NCI-H187 (cell line): ENCODE measurements at regions not wholly inside any gene's neighbourhood (a gene's known extent, or its start where the extent isn't known, plus 50 kb on each side); places are given as distances from the start of the nearest gene placed in this dataset.
"Not testable (repeated sequence)": the region's sequence is repeated elsewhere in the genome, so short reads cannot be mapped to it uniquely, and the experiment has no call there.

Experiments
- DNase-seq, 2 experiments: peaks; one replicate each; lab custom pipeline; 2025; lab: John Stamatoyannopoulos, UW

GRCh38 chr6:12516070-12516469, 200.5 kb upstream of the PHACTR1 start:
- no peak for DNase-seq

DNA sequence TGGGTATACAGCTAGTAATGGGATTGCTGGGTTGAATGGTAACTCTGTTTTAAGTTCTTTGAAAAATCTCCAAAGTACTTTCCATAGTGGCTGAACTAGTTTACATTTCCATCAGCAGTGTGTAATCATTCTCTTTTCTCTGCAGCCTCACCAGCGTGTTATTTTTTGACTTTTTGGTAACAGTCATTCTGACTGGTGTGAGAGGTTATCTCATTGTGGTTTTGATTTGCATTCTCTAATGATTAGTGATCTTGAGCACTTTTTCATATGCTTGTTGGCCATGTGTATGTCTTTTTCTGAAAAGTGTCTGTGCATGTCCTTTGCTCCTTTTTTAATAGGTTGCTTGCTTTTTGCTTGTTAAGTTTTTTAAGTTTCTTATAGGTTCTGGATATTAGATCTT, 194.2 kb upstream of the PHACTR1 start:
- DNase-seq, result no peak

DNA sequence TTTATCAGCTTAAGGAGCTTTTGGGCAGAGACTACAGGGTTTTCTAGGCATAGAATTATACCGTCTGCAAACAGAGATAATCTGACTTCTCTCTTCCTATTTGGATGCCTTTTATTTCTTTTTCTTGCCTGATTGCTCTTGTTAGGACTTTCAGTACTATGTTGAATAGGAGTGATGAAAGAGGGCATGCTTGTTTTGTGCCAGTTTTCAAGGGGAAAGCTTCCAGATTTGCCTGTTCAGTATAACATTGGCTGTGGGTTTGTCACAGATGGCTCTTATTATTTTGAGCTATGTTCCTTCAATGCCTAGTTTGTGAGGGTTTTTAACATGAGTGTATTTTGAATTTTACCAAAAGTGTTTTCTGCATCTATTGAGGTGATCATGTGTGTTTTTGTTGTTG, 192.8 kb upstream of the PHACTR1 start:
- no peak for DNase-seq

DNA sequence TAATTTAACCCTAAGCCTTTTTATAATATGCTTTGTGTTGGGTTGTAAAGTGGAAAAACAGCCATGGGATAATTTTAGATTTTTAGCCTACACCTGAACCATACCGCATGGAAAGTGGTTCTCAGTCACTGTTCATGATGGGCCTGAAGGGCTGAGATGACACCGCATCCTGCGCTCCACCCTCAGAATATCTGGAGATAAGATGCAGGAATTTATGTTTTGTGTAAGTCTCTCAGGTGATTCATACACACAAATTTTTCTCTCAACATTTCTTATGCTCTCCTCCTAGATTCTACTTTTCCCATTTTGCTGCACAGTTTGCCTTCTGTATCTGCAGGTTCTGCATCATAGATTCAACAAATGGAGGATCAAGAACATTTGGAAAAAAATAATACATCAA, 191.3 kb upstream of the PHACTR1 start:
- no peak for DNase-seq

GRCh38 chr6:12527339-12527738, 189.2 kb upstream of the PHACTR1 start:
- DNase-seq, result no peak

GRCh38 chr6:12528136-12528535, 188.4 kb upstream of the PHACTR1 start:
- DNase-seq, result no peak

DNA sequence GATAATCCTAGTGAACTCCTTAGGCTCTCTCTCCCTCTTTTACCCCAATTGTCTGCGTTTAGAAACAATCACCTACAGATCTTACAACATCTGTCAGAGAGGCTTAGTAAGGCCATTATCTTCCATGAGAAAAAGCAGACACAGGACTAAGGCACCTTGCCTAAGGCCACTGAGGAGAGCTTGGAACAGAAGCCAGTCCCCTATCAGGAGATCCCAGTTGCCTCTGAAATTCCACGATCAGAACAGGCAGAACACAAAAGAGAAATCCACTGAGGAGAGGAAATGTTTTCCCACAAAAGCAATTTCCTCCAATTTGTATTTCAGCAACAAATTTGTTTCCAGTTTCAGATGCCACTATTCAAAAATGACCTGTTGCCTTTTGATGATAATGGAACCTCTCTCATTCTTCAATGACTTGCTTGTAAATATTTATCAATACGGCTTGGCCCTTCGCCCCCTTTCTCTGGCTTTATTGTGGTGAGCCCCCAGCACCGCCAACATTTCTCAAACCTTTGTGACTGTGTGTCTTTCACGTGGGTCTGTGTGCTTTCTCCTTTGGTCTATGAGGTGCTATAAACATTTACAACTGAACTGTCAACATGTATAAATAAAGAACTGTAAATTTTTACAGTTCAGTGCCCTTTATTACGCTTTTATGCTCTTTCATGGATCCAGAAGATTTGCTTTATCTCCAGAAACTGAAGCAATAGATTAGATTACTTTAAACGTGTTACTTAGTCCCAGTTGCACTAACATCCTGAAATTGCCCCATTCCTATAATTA, 187.8 kb upstream of the PHACTR1 start:
- DNase-seq, result no peak

- no peak for DNase-seq
Observed at GRCh38 chr6:12529364-12530019, 187.1 kb upstream of the PHACTR1 start.

DNA sequence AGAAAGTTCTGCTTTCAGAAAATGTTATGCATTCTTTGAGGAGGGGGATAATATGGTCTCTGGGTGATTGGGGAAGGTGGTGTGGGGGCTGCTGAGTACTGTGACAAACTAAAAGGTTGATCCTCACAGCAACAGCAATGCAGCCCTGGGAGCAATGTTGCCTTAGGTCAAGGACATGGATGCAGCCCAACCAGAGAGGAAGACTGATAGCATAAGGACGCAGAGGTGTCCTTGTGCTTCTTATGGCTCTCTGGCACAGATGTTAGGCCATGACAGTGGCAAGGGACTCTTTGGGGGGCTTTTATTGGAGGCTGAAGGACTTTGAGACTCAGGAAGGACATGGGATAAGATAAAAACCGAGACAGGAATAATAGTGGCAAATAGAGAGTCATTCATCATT, 186.2 kb upstream of the PHACTR1 start:
- DNase-seq, result no peak

DNA sequence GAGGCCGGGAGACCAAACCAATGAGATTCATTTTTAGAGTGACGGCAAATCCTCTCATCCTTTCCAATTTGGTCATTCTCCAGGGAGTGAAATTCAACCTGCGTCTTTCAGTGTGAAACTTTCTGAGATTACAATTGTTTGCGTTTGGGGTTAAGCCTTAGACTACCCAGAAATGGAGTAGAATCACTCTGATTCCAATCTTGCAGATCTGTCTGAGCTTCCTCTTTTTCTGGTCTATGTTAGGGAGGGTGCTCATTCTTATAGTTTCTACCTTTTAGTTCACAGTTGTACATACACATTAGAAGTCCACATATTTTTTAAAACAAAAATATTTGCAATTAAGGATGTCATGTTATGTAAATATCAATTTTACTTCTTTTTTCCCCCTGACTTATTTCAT, 183.0 kb upstream of the PHACTR1 start:
- DNase-seq, result no peak

GRCh38 chr6:12534069-12534853, 182.3 kb upstream of the PHACTR1 start:
- DNase-seq, result no peak

DNA sequence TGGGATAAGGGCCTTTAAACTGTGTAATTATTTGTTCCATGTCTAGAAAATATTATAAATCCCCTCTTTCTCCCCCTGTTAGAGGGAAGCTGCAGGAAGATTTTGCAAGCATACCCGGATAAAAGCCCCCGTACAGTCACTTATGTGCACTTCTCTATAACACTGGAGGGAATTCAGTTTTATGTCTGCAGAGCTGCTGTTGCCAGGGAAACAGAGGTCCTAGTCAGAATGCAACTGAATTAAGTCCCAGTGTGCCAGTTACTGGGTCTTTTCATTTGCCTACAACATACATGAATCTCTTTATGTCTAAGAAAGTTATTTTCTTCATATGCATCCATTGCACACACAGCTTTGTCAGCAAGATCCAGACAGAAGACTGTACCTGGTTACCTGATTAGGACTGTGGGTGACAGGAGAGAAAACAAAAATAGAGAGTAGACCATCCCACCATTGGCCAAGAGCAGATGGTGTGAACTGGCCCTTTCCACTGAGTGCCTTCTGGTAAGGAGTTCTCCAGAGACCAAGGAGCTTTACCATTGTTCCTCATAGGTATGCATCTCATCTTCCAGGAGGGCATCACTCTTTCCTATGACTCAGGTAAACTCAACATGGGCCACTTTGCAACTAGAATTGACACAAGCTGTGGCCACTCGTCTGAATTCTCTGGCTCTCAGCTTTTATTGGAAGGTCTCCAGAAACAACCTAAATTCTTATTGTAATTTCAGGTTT, 180.8 kb upstream of the PHACTR1 start:
- no peak for DNase-seq

- DNase-seq, result no peak
Observed at GRCh38 chr6:12536416-12536815, 180.2 kb upstream of the PHACTR1 start.

DNA sequence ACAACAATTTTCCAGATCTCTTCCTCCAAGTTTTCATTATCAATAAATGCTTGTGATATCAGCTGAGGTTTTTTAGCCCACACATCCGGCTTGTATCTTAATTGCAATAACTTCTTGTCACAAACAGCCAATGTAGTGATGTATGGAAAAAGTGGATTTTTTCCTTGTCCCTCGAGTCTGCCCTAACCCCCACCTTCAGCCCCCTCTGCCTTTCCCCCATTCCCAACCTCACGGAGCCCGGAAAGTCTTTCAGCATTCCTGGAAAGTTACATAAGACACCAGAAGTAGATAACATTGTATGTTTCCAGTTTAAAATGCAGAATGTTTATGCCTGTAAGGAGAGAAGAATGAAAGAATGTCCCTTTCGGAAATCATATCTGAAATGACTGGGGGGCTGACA, 179.2 kb upstream of the PHACTR1 start:
- no peak for DNase-seq

- no peak for DNase-seq
Observed at GRCh38 chr6:12538881-12539357, 177.6 kb upstream of the PHACTR1 start.

- not testable (repeated sequence) for DNase-seq
Observed at GRCh38 chr6:12542319-12543115, 174.1 kb upstream of the PHACTR1 start.

DNA sequence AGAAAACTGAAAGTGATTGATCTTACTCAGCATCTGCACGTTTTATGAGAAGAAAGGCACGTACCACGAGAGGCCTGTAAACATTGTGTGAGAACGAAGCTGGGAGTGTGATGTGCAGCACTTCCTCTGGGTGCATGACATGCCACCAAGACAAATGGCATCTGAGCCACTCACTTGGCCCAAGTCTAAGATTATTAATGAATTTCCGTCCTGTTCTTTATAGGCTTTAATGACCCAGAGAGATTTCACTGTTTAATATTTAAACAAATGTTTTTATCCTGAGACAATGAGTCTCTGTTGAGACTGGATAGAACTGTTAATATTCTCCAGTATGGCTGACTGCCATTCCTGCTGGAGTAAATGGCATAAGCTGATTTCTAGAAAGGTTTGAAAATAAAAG, 172.6 kb upstream of the PHACTR1 start:
- DNase-seq, result no peak

DNA sequence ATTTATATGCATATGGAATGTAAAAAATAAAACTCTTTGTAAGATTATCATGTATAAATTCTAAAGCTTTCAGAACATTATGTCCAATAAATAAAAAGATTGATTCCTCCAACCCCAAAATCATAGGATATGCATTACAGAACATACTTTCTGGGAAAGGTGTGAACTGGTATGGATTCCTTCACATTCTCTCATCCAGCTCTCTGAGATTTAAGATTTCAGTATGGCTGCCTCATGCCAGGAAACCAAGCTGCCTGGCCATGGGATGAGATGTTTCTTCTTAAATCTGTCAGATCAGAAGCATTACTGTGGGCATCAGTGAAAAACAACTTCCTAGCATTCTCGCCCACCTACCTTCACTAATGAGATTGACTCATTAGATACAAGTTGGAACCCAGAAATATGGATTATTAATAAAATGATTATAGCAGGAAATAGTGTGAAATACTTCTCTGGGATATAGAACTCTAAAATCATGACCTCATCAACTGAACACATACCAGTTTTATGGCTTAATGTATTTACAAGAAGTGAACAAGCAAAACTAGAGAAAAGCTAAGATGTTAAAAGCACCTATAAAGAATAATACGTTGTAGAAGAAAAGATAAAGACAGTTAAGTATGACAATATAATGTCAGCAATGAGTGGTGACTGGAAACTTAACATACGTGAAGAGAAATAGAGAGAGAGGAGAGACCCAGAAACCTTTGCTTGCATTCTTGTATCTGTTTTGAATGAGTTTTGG, 171.6 kb upstream of the PHACTR1 start:
- DNase-seq, result no peak

- DNase-seq, result no peak
Observed at GRCh38 chr6:12545619-12546409, 170.8 kb upstream of the PHACTR1 start.
